CD4-positive, alpha-beta T cell treated with Interleukin-17A for 4 hours (primary cell): ENCODE measurements at regions not wholly inside any gene's neighbourhood (a gene's known extent, or its start where the extent isn't known, plus 50 kb on each side); places are given as distances from the start of the nearest gene placed in this dataset.

ENCODE experiments used
- DNase-seq: peaks from one replicate; pipeline ENCODE4 v3.0.0-alpha.2; 2020; ENCODE audit warnings: mixed read lengths

- DNase-seq, result no peak
Measured at GRCh38 chr5:142473038-142473437, 148.2 kb upstream of the SPRY4 start.

GRCh38 chr5:142472306-142472951 is 147.6 kb upstream of the SPRY4 start:
- DNase-seq, result peak; percentile 49

DNA sequence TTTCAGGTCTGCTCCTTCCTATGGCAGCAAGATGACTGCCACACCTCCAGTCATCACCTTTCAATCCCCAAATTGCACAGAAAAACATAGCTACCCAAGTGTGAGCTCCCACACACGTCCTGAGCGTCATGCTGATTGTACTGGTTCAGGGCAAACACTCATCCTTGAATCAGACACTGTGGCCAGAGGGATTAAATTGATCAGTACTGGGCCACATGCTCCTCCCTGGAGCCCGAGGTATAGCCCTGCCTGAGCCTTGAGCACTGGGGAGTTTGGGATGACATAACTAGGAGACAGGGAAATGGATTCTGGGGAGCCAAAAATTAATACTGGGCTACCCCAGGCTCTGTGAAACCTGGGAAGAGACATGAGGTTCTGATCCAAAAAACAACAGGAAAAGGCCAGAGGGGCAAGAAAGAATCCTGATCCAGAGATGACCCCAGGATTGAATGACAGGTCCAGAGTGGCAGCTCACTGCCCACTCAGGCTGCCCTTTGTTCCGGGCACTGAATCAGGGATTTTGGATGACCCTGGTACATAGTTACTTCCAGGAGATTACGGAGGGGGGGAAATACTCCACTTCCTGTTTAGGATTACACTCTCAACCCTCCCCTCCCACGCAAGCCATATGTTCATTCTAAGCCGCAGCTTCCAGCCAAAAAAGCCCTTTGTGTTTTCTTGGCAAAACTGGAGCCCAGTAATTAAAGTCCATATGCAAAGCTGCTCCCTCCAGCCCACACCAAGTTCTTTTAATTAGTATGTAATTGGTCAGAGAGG is 141.6 kb upstream of the SPRY4 start:
- no peak for DNase-seq

- DNase-seq, result no peak
Measured at GRCh38 chr5:142465476-142465875, 140.7 kb upstream of the SPRY4 start.

- no peak for DNase-seq
Measured at GRCh38 chr5:142463904-142464303, 139.1 kb upstream of the SPRY4 start.

DNA sequence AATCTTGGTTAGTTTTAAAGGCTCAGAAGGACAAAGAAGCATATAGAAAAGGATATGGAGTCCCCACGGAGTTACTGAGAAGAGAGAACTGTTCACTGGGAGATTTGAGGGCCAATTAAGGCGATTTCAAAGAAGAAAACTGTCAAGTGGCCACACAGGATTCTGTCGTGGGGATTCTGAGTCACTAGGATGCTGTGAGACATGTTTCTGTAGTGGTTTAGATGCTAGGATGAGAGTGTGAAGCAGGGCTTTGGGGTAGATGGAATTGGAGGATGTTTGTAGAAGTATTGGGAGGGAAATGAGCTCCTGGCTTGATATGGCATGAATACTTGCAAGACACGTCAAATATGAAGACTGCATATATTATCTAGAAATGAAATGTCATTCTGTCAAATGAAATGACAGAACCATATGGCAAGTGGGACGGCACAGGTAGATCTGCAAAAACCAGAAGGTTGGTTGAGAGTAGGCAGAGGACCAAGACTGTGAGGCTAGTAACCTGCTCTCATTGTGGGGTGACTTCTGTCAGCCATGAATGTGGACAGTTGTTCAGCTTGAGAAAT is 136.3 kb upstream of the SPRY4 start:
- no peak for DNase-seq

DNA sequence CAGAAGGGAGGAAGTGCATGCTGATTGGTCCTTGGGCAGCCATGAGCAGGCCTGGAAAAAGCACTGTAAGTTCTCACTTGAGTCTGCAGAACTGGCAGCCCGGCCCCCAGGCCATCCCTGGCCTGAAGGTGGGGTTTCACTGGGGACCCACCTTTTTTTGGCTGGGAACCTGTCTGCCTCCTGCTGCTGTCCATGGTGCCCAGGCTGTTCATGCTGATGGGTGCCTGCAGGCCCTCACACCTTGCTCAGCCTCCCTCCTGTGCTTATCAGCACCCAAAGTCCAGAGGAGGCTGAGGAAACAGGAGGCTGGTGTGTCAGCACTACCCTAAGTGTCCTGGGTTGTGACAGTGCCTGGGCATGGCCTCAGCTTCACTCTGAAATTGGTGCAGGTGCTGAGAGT is 134.4 kb upstream of the SPRY4 start:
- DNase-seq, result no peak

DNA sequence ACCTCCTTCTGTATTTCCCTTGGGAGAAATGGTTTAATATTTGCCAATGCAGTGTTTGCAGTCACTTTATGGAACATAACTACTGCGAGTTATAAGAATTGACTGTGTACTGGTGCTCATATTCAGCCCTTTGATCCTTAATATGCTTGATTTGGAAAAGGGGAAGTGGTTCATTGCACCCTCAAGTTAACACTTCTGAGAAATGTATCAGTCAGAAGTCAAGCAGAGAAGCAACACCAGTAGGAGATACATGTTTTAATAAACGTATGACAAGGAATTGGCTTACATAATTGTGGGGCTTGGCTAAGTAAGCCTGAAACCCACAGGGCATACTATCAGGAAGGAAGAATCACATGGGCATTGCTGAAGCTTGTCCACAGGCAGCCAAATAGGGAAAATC is 131.0 kb upstream of the SPRY4 start:
- no peak for DNase-seq

DNA sequence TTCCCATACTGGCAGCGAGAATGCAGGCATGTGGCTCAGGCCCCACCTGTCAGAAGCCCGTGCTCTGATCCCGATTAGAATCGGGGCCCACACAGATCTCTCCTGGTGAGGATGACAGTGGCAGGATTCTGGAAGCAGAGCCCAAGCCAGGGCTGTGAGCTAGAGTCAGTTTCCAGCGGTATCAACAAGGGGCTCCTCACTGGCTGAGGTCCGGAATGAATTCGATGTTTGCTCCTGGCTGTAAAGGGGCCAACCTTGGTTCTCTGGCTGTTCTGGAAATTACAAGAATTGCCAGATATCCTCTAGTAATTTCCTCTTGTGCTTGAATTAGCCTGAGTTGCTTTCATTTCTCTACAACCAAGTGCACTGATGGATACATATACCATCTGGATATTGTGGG is 129.1 kb upstream of the SPRY4 start:
- no peak for DNase-seq

DNA sequence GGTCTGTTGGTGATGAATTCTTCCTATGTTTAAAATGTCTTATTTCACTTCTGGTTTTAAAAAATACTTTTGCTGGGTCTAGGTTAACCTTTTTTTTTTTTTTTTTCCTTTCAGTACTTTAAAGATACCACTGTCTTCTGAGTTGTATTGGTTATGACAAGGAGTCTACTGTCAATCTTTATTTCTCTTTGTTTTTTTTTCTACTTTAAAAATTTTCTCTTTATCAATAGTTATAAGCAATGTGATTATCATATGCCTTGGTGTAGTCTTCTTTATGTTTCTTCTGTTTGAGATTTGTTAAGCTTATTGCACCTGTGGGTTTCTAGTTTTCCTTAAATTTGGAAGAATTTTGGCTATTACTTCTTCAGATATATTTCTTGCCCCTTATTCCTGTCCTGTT is 125.6 kb upstream of the SPRY4 start:
- DNase-seq, result no peak

DNA sequence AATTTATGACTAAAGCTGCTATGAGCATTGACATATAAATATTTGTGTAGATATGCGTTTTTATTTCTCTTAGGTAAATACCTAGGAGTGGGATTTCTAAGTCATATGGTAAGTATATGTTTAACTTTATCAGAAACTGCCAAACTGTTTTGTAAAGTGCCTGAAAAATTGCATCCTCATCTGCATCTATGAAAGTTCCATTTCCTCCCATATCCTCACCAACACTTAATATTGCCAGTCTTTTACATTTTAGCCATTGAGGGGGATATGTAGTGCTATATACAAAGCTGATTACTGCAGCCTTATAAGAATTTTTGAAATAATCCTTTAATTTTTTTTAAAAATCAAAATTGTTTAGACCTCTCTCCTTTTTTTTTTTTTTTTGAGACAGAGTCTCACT is 123.1 kb upstream of the SPRY4 start:
- no peak for DNase-seq

GRCh38 chr5:142446960-142447279 is 122.1 kb upstream of the SPRY4 start:
- DNase-seq, result no peak

- DNase-seq, result no peak
Measured at GRCh38 chr5:142446131-142446959, 121.5 kb upstream of the SPRY4 start.

DNA sequence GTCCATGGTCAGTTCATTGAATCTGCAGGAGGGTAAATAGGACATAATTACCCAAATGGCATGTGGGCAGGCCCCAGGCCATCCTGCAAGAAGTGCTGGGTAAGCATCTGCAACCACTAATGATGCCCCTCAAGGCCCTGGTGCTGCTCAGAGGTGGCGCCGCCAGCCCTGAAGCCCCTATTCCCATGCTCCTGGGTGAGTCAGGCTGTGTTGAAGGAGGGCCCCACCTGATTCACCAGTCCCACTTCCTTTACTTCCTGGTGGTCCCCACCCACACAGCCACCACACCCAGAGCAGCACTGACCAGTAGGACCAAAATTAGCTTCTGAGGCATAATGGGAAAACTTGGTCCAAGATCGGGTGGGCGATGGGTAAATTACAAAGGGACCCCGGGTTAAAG is 120.4 kb upstream of the SPRY4 start:
- no peak for DNase-seq

GRCh38 chr5:142441616-142442015 is 116.8 kb upstream of the SPRY4 start:
- DNase-seq, result peak; percentile 51

DNA sequence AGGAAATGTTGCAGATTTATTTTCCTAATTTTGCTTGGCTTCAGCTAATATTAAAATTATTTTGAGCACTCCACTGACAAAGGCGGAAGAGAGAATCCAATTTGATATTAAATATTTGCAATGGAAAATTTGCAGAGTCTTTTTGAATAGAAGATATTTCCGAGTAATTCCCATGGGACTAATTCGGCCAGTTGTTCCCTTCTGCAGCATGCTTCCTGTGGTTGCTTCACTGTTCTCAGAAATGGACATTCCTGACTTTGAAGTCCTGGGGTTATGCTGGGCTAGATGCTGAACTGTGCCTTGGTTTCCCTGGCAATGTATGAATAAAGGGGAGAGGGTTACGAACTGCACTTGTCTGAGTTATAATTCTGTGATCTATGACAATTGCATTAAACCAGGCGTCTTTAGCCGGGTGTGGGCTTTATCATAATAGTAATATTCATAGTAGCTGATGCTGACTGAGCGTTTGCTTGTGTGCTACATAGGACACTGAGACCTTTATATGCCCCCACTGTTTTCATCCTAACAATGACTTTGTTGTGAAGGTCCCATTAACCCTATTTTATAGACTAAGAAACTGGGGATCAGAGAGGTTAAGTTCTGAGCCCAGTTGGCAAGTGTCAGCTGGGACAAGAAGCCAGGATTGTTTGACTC is 114.5 kb upstream of the SPRY4 start:
- DNase-seq, result no peak

DNA sequence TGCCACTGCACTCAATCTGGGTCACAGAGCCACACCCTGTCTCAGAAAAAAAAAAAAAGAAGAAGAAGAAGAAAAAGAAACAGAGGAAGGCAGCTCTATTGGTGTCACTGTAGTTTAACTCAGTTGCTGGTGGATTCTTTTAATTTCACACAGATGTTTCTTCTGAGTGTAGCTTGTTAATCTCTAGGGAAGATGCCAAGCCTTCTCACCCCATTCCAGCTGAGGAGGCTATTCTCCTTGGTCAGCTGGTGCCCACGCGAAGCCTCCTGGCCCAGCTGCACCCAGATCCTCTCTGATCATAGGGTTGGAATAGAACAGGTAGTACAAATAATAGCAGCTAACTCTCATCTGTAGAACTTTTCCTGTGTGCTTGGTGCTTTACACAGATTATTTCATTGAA is 113.8 kb upstream of the SPRY4 start:
- no peak for DNase-seq

GRCh38 chr5:142437563-142437962 is 112.7 kb upstream of the SPRY4 start:
- no peak for DNase-seq

- no peak for DNase-seq
Measured at GRCh38 chr5:142435410-142436115, 110.7 kb upstream of the SPRY4 start.

- DNase-seq, result no peak
Measured at GRCh38 chr5:142434322-142434612, 109.4 kb upstream of the SPRY4 start.

DNA sequence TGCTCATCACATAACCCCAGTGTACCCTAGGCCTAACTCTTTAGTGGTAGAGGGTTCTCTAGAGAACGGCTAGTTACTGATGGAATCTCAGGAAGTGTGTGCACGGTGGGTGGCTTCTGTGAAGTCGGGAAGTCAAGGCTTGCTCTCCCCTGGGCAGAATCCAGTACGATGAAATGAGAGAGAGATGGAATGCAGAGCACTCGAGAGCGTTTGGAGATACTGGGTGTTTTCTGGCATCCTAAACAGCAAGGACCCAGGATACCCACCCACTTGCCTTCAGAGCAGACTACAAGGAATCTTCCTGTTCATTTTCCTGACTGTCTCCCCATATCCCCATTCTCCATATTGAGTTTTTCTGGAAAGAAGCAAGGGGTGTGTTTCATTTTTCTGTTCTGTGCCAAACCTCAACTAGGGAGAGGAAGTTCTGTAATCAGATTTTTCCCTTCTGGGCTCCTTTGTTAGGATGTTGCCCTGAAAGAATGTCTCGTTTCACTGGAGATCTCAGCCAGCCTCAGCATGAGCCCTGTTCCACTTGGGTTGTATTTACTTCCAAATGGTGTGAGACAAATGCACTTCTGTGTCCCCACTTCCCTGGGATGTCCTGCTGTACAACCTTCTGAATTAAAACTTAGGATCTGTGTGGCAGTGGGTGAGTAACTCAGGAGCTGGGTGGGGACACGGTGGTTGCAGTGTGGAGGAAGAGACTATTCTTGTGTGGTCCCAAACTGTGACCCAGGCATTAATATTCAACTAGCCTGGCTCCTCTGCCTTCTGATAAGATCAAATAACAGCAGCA is 108.9 kb upstream of the SPRY4 start:
- DNase-seq, result no peak

- peak; percentile 61 for DNase-seq
Measured at GRCh38 chr5:142432961-142433360, 108.1 kb upstream of the SPRY4 start.
